Sciatic nerve (tissue), 2 donors: ENCODE measurements at regions not wholly inside any gene's neighbourhood (a gene's known extent, or its start where the extent isn't known, plus 50 kb on each side); places are given as distances from the start of the nearest gene placed in this dataset.
A peak's percentile ranks its signal among the peaks of the same experiment; 100 is the strongest.

Experiments used
- ATAC-seq: fragments of 200-7000 bp; cut with Tn5 transposase; one replicate; pipeline ENCODE4 v1.9.1; 2020; ENCODE audit warnings: mild to moderate bottlenecking, moderate library complexity
- DNase-seq: peaks from one replicate; pipeline ENCODE4 v3.0.0-alpha.2; 2020; ENCODE audit warnings: low spot score
- intact Hi-C: fragments of 100-400 bp; cut with DNase I; formaldehyde crosslinking; loops from one replicate; pipeline ENCODE4 v1.14.2; 2022
- donor health status: DM: no; HTN: no; CAD: no.
- donor health status: DM: no; HTN: no; CAD: no.

DNA sequence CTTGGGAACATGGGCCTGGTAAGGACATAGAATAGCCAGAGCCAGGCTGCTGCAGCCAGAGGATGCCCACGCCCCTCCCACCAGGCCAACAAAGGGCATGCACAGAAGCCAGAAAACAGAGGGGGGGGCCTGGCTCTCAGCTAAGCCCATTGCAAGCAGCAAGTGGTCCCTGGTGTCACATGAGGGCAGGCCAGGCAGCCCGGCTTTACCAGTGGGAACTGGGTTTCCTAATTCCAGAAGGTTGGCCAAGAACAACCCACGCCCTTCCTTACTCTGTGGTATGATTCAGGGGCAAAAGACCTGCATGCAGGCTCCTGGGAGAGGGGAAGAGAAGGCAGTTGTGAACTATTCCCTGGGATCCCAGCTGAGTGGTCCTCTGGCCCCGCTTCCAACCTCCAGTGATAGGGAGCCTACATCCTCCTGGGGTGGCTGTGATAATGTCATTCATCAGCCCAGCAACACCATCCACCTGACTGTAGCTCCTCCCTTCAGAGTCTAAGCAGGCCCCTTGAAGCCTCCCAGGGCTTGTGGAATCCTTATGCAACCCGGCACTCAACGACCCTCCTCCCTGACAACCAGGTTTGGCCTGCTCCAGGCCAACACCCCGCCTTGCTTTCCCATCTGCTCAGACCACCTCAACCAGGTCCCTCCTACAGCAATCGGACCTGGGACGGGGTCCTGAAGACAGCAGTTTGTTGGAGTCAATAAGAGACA lies 62.1 kb upstream of the LMO1 start:
- DNase-seq = peak; percentile 42
- no peak for ATAC-seq
- intact Hi-C loops = no loop called here

- peak; percentile 30 for DNase-seq
- intact Hi-C loops = no loop called here
- no peak for ATAC-seq
Measured at GRCh38 chr11:8323161-8323935, 59.7 kb upstream of the LMO1 start.

- intact Hi-C loops = no loop called here
- ATAC-seq = no peak
- peak; percentile 19 for DNase-seq
Measured at GRCh38 chr11:8321876-8322275, 58.2 kb upstream of the LMO1 start.

- DNase-seq (peak; percentile 14), ATAC-seq (no peak)
- intact Hi-C loops = no loop called here
Measured at GRCh38 chr11:8320076-8320475, 56.4 kb upstream of the LMO1 start.

DNA sequence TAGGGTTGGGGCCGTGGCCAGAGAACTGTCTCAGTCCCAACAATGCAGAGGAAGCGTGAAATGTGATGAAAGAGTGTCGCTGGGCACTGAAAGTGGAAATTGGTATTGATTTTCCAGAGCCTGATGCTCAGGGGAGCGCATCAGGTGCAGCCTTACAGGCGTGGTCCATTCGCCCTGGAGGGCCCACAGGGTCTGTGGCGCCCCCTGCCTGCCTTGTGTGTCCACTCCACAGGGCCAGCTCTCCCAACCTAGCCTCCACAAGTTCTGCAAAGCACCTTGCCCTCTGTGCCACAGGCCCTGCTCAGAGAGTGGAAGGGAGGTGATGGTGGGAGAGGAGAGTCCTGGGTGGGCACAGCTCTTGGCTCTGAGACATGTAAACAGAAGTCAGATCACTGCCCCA lies 54.9 kb upstream of the LMO1 start:
- DNase-seq (no peak), ATAC-seq (no peak)
- intact Hi-C loops = no loop called here

- no peak for DNase-seq
- intact Hi-C loops = no loop called here
- no peak for ATAC-seq
Measured at GRCh38 chr11:8317159-8317558, 53.5 kb upstream of the LMO1 start.

- DNase-seq = peak; percentile 17
- intact Hi-C loops = no loop called here
- no peak for ATAC-seq
Measured at GRCh38 chr11:8315954-8316353, 52.3 kb upstream of the LMO1 start.

GRCh38 chr11:8315463-8315862 lies 51.8 kb upstream of the LMO1 start:
- ATAC-seq (no peak), DNase-seq (peak; percentile 35)
- intact Hi-C loops = no loop called here

DNA sequence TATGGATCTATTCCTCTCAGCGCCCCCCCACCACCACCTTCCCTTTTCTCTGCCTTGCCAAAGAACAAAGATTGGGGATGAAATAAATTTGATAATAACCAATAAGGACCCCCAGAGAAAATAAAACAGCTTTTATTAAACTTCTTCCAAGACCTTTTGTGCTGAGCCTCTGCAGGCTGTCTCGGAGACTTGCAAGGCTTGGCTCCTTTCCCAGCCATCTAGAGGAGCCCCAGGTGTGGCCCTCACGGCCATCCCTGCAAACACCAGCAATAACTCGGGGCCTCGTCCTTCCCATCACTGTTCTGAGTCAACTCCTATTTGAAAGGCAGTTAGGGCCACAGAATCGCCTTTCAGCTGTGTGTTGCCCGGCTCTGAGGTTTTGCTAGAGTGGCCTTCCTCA lies 51.2 kb upstream of the LMO1 start:
- intact Hi-C loops = no loop called here
- DNase-seq (peak; percentile 14), ATAC-seq (no peak)

DNA sequence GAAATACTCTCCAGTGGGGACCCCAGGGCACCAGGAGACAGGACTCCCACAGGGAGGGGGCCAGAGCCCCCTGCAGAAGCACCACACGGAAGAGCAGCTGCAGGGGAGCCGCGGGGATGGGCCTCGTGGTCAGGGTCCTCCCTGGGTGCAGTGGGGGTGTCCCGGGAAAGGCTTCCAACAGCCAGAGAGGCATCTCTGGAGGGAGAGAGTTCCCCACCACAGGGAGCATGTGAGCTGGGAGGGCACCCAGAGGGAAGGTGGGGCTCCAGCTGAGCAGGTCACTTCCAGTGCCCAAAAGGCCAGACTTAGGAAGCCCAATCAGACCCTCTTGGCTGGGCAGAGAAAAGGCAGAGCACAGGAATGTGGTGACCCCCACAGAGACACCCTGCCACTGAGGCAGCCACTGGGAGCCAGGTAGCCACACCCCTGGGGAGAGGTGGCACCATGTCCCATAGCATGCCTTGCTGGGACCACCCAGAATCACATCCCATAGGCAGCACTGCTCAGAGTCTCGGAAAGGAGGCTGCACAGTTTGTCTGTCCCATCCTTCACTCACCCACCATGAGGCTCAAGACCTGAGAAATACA lies 49.9 kb upstream of the LMO1 start:
- intact Hi-C loops = no loop called here
- ATAC-seq (no peak), DNase-seq (no peak)
